HG03378 (cell line): ENCODE measurements at regions not wholly inside any gene's neighbourhood (a gene's known extent, or its start where the extent isn't known, plus 50 kb on each side); places are given as distances from the start of the nearest gene placed in this dataset.
"Not testable (repeated sequence)": the region's sequence is repeated elsewhere in the genome, so short reads cannot be mapped to it uniquely, and the experiment has no call there.

Experiments
- ATAC-seq: cut with Tn5 transposase; IDR thresholded peaks from one replicate; pipeline ENCODE4 v1.9.1; 2021; ENCODE audit warnings: mild to moderate bottlenecking, moderate library complexity; ENCODE audit not compliant: unreplicated experiment

DNA sequence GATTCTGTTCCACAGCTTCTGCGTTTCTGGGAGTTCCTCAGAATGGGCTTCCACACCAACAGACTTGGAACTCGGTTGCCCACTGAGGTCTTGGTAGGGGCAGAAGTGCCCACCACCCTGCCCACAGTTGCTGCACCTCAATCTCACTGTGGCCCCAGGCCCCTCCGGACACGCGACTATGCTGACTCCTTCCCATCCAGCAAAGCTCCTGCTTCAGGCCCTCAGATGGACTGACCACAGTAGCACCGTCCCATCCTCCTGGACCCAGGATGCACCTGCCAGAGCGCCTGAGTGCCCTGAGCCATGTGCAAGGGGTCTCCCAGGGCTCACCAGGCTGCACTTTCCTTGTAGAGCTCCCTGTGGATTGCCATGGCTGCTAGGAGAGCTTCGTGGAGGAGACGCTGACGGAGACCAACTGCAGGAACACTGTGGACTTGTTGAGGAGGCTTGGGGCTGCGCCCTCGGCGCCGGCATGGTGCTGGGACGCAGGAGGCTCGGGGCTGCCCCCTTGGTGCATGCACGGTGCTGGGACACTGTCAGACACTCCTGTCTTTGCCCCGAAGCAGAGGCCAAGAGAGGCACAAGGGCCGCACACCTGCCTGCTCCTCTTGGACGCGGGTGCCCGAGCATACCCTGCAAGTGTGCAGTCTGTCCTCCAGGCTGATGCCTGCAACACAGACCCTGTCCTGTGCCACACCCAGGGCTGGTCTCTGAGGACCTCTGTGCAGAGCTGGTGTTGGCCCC, 201.3 kb downstream of the LIPI start:
- not testable (repeated sequence) for ATAC-seq

DNA sequence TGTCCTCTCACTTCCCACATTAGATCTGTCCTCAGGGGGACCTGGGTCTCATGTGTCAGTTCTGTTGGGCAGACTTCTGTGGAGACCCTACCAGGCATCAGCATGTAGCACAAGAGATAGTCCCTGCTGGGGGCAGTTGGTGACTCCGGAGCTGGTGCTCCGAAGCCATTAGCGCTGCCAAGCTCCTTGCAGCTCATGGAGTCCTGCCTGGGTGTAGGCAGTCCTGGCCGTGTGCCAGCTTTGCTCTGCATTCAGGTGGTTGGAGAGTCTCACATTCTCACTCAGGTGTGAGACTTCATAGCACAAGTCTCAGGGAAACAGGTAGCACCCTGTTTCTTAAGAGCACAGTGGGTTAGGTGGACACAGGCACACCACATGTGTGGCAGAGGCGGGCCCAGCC, 202.3 kb downstream of the LIPI start:
- not testable (repeated sequence) for ATAC-seq

DNA sequence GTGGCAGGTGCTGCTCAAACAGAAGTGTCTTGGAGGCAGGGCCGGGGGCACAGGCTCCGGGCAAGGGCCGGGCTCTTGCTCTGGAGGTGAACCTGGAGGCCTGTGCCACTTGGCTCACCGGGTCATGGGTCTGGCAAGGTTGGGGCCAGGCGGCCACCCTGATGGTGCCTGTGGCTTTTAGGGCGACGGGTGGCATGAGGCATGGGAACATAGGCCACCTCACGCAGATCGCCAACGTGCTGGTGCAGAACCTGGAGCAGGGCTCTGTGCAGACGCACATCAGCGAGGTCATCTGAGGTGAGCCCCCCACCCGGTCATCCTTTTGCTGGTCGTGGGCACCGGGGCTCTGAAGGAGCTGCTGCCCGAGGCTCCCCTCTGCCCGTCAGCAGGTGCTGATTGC, 202.7 kb downstream of the LIPI start:
- ATAC-seq = not testable (repeated sequence)

DNA sequence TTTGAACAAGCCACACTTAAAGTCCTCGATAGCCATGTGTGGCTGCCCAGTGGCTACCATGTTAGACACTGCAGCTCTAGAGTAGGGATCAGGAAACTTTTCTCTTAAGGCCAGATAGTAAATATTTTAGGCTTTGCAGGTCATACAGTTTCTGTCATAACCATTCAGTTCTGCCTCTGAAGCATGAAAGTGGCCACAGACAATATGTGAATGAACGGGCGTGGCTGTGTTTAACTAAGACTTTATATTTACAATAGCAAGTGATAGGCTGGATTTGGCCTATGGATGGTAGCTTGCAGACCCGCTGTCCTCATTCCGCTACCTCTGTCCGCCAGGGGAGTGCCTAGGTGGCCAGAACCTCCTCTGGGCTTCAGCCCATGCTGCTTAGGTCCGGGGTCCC, 204.6 kb downstream of the LIPI start:
- ATAC-seq = not testable (repeated sequence)

DNA sequence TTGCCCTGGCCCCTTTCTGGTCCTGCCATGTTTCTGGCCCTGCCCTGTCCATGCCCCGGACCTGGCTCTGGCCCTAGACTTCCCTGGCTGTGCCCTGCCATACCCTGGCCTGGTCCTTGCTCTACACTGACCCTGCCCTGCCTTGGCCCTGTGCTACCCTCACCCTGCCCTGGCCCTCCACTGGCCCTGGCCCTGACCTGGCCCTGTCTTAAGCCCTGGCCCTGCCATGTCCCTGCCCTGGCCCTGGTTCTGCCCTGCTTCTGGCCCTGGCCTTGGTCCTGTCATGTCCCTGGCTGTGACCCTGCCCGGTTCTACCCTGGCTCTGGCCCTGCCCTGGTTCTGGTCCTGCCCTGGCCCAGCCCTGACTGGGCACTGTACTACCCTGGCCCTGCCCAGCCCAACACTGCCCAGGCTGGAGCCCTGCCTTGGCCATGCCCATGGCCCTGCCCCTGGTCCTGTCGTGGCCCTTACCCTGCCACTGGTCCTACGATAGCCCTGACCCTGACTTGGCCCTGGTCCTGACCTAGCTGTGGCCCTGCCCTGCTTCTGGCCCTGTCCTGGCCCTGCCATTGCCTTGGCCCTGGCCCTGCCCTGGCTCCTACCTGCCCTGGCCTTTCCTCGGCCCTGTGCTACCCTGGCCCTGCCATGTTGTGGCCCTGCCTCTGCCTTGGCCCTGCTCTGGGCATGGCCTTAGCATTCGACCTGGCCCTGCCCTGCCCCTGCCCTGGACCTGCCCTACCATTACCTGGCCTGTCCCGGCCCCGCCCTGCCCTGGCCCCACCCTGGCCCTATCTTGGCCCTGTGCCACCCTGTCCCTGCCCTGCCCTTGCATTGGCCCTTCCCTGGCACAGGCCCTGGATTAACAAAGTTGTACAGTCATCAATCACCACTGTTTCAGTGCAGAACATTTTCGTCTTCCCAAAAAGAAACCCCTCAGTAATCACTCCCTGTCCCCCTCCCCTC, 223.5 kb downstream of the LIPI start:
- not testable (repeated sequence) for ATAC-seq

DNA sequence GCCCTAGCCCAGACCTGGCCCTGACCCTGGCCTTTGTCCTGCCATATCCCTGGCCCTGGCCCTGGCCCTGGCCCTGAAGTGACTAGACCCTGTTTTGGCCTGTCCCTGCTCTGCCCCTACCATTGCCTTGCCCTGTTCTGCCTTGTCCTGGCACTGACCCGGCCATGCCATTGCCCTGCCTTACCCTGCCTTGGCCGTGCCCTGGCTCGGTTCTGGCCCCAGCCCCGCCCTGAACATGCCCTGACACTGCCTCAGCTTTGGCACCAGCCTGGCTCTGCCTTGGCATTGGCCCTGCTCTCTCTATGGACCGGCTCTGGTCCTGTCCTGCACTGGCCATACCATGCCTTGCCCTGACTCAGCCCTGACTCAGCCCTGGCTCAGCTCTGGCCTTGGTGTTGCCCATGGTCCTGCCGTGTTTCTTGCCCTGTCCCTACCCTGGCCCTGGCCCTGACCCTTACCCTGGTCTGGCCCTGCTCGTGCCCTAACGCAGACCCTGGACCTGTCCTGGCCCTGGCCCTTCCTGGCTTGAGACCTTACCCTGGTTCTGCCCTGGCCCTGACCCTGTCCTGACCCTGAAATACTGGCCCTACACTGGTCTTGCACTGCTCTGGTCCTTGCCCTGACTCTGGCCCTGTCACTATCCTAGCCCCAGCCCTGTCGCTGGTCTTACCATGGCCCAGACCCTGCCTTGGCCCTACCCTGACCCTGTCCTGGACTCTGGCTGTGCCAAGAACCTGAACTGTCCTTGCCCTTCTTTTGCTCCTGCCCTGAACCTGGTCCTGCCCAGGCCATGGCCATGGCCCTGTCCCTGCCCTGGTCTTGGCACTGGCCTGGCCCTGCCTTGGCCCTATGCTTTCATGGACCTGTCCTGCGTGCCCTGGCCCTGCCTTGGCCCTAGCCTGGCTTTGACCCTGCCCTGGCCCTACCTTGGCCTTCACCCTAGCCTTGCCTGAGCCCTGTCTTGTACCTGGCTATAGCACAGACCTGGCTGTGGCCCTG, 224.6 kb downstream of the LIPI start:
- not testable (repeated sequence) for ATAC-seq

DNA sequence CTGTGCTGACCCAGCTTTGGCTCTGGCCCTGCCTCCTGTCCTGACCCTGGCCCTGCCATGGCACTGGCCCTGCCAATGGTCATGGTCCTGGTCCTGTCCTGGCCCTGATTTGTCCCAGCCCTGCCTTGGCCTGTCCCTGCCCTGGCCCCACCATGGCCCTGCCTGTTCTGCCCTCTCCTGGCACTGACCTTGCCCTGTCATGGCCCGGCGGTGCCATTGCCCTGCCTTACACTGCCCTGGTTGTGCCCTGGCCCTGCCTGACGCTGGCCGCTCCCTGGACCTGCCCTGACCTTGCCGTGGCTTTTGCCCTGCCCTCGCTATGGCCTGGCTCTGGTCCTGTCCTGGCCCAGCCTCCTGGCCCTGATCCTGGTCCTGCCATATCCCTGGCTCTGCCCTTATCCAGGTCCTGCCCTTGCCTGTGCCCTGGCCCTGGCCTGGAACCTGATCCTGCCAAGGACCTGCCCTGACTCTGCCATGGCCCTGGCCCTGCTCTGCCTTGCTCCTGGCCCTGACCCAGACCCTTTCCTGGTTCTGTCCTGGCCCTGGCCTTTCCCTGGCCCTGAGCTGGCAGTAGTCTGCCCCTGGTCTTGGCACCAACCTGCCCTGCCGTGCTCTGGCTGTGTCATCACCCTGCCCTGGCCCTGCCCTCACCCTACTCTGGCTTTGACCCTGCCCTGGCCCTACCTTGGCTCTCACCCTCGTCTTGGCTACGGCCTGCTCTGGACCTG, 225.5 kb downstream of the LIPI start:
- ATAC-seq = not testable (repeated sequence)

DNA sequence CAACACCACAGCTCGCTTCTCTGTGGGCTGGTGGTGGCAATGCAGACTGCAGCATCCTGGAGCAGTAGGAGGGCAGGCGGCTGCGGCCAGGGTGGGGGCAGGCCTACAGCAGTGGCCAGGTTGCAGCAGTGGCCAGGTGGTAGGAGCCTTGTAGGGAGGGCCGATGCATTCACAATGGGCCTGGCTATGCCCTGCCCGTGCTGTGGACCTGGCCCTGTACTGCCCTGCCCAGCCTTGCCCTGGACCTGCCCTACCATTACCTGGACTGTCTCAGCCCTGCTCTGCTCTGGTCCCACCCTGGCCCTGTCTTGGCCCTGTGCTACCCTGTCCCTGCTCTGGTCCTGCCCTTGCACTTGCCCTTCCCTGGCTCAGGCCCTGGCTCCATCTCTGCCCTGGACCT, 226.0 kb downstream of the LIPI start:
- not testable (repeated sequence) for ATAC-seq

DNA sequence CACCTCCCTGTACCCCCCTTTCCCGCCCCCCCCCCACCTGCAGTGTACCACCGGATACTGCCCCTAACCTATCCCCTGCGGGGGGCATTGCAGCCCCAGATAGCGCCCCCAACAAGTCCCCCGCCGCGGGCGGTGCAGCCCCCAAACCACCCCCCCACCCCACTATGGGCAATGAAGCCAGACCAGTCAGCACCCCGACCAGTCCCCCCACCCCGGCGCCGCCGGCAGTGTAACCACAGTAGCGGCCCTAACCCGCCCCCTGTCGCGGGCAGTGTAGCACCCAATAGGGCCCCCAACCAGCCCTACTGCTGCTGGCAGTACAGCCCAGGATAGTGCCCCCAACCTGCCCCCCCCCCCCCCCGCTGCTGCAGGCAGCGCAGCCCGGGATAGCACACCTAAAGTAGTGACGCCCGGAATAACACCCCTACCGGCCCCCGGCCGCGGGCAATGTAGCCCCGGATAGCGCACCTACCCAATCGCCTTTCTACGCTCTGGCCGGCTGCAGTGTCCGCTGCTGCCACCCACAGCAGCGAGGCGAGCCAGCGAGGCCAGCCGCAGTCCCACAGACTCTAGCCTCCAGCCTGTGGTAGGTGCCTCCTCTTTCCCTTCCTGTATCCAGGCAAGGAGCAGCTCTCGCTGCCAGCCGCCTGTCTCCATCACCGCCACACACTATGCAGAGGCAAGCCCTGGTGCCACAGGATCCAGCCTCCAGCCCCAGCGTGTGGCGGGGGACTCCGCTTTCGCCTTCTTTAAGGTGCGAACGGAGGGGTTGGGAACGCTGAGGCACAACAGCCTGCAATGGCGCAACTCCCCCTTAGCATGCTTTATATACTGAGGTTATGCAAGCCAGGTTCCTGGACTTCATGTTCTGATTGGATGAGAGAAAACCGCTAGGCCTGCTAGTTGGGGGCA, 229.3 kb downstream of the LIPI start:
- not testable (repeated sequence) for ATAC-seq

DNA sequence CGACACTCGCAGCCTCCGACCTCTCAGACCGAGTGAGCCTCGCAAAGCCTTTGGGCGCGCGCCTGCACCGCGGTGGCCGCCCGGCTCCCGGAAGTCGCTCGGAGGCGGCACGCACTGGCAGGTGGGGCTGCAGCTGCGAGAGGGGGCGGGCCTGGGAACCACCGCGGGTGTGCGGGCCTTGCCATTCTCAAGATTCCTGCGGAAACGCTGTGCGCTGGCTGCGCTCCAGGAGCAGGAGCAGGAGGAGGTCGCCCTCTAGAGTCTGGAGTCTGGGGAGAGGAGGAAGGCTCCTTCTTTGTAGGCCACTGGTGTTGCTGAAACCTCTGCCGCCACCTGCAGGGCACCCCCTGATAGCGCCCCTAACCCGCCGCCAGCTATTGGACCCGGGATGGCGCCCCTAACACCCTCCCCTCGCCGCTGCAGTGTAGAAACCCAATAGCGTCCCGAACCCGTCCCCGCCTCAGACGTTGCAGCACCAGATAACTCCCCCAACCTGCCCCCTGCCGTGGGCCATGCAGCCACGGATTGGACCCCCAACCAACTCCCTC, 230.6 kb downstream of the LIPI start:
- ATAC-seq = peak; percentile 95

DNA sequence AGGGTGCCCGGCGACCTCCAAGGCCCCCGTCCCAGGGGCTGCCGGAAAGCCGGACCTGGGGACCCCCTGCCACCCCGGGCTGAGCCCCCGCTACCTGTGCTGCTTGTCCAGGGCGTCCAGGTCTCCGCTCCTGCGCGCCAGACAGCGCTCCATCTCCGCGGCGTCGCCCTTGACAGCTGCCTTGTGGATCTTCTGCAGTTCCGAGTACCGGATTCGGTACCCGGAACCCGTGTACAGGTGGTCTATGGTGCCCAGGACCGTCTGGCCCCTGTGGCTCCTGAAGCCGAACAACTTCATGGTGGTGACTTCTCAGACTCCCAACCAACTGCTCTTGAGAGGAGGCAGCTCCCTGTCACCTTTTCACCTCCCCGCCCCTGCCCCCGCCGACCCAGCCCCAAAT, 231.1 kb downstream of the LIPI start:
- ATAC-seq = peak; percentile 25

DNA sequence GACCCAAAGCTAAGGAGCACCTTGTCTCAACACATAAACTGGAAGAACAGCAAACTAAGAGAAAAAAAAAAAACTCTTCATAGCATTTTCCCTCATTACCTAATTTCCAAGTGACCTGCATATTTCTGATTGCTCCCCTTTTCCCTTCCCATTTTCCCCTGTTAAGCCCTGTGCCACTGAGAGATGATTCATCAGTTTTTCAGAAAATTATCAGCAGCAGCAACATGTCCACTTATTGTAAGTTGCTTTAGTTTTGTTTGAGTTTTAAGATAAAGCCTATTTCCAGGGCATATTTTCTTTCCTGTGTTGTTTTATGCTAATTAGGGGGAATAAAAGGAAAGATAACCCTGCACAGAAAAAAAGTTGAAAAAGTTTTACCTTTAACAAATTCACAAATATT, 236.2 kb downstream of the LIPI start:
- not testable (repeated sequence) for ATAC-seq

DNA sequence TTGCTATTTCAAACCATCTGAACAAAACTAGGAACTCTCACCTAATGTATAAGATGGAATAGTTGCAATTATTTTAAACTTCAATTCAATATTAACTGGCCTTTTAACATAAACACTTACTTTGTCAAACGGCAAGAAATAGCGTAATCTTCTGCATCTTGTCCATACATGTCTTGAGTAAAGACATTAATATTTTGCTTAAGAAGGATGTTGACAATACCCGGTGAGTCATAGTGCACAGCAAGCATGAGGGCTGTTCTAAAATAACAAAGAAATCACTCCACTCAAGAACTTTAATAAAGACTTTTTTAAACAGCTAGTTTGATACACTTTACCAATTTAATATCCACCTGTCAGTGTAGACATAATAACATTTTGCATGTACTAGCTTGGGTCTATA, 240.9 kb downstream of the LIPI start:
- not testable (repeated sequence) for ATAC-seq

DNA sequence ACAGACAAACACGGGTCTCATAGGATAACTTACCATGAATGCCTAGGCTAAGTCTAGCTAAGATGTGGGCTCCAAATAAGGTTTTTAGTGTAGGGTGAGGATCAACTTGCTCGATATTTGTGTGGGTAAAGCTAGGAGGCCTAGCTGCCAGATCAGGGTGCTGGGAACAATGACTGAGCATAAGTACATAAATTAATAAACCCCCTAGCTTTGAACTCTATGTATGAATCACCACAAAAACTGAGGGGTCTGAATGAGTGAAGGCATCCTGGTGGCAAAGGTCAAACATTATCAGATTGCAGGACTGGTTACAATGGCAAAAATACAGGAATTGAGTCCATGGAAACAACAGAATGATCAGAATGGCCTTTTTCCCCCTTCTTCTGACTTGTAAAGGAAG, 241.8 kb downstream of the LIPI start:
- not testable (repeated sequence) for ATAC-seq

DNA sequence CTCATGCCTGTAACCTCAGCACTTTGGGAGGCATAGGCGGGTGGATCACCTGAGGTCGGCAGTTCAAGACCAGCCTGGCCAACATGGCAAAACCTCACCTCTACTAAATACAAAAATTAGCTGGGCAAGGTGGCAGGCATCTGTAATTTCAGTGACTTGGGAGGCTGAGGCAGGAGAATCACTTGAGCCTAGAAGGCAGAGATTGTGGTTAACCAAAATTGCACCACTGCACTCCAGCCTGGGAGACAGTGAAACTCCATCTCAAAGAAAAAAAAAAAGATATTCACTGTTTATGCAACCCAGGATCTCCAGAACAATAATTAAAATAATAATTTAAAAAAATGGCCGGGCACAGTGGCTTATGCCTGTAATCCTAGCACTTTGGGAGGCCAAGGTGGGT, 247.5 kb downstream of the LIPI start:
- not testable (repeated sequence) for ATAC-seq

DNA sequence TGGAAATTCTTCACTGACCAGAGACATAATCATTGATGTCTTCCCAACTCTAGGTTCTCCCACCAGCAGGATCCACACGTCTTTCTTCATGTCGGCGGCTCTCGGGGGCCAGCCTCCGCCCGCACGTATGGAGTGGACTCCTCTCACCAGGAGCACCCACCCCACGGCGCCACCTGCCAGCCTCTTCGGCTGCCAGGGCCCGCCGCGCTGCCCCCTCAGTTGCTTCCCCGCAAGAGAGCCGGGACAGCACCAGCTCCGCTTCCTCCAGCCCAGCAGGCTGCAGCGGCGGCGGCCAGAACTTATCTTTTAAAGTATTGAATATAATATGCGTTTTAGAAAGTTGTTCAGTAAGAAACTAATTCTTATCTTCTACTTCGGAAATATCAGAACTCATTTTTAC, 273.5 kb downstream of the LIPI start:
- ATAC-seq = no peak

DNA sequence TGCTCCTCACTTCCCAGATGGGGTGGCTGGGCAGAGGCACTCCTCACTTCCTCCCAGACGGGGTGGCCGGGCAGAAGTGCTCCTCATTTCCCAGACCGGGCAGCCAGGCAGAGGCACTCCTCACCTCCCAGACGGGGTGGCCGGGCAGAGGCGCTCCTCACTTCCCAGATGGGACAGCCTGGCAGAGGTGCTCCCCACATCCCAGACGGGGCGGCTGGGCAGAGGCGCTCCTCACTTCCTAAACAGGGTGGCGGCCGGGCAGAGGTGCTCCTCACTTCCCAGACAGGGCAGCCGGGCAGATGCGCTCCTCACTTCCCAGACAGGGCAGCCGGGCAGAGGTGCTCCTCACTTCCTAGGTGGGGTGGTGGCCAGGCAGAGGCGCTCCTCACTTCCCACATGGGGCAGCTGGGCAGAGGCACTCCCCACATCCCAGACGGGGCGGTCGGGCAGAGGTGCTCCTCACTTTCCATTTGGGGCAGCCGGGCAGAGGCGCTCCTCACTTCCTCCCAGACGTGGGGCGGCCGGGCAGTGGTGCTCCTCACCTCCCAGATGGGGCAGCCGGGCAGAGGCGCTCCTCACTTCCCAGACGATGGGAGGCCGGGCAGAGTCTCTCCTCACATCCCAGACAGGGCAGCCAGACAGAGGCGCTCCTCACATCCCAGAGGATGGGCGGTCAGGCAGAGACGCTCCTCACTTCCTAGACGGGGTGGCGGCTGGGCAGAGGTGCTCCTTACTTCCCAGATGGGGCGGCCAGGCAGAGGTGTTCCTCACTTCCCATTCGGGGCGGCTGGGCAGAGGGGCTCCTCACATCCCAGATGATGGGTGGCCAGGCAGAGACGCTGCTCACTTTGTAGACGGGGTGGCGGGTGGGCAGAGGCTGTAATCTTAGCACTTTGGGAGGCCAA, 274.5 kb downstream of the LIPI start:
- not testable (repeated sequence) for ATAC-seq
